ENCODE measurements at regions not wholly inside any gene's neighbourhood (a gene's known extent, or its start where the extent isn't known, plus 50 kb on each side); places are given as distances from the start of the nearest gene placed in this dataset.
A peak's percentile ranks its signal among the peaks of the same experiment; 100 is the strongest.

GRCh38 chr4:54898656-54899340, 226.6 kb downstream of the KDR start:
- Histone ChIP-seq H3K36me3 (ENCODE audit: control insufficient read depth, insufficient read depth, low read length) (no peaks in the 10 kb centered on the region), H3K27me3 (ENCODE audit: control insufficient read depth, insufficient read depth, low read length) (peaks cover 3% of the 10 kb centered on the region), H3K4me1 (ENCODE audit: control insufficient read depth, insufficient read depth, low read length) (no peaks in the 10 kb centered on the region), H3K27ac (ENCODE audit: low read length) (no peak overlapping the region), H3K4me3 (ENCODE audit: low read length) (no peak overlapping the region), H3K9me3 (ENCODE audit: control insufficient read depth, insufficient read depth, low read length) (peaks cover 3% of the 10 kb centered on the region)
- H3K9me3 Mint-ChIP-seq = no peaks in the 10 kb centered on the region
- peaks cover 8 to 11% of the 10 kb centered on the region in 2 donors for H3K4me1 Mint-ChIP-seq
- ATAC-seq = peak in 1 of 3 donors; percentile 52
- intact Hi-C loops (cut with micrococcal nuclease) = no loop called here
- H3K36me3 Mint-ChIP-seq = no peaks in the 10 kb centered on the region
- no peak for DNase-seq
- H3K27ac Mint-ChIP-seq = no peak overlapping the region
- whole genome bisulfite sequencing (ENCODE audit: insufficient coverage) = 65% methylated on average over 2 of the region's 2 CpGs
- no peak for TF ChIP-seq CTCF (IDR thresholded peaks at IDR 0.05)
- peaks cover 9 to 13% of the 10 kb centered on the region in 2 donors for H3K27me3 Mint-ChIP-seq (ENCODE audit: low read depth in 2 of 2)
- H3K4me3 Mint-ChIP-seq = no peak overlapping the region

- peaks cover 13% of the 10 kb centered on the region in 2 donors for H3K27me3 Mint-ChIP-seq (ENCODE audit: low read depth in 2 of 2)
- no peak for ATAC-seq
- no CpG with 5 or more reads among the region's 1 CpG for WGBS (ENCODE audit: insufficient coverage)
- no peaks in the 10 kb centered on the region for H3K9me3 Mint-ChIP-seq
- H3K4me3 Mint-ChIP-seq = no peak overlapping the region
- no peaks in the 10 kb centered on the region for H3K36me3 Mint-ChIP-seq
- peaks cover 8 to 11% of the 10 kb centered on the region in 2 donors for H3K4me1 Mint-ChIP-seq
- peaks cover 3% of the 10 kb centered on the region for H3K27me3 ChIP-seq (ENCODE audit: control insufficient read depth, insufficient read depth, low read length)
- TF ChIP-seq CTCF (IDR thresholded peaks at IDR 0.05) = no peak
- H3K36me3 ChIP-seq (ENCODE audit: control insufficient read depth, insufficient read depth, low read length) = no peaks in the 10 kb centered on the region
- DNase-seq = no peak
- no peak overlapping the region for H3K4me3 ChIP-seq (ENCODE audit: low read length)
- no peak overlapping the region for H3K27ac Mint-ChIP-seq
- H3K4me1 ChIP-seq (ENCODE audit: control insufficient read depth, insufficient read depth, low read length) = no peaks in the 10 kb centered on the region
- no peak overlapping the region for H3K27ac ChIP-seq (ENCODE audit: low read length)
- intact Hi-C loops (cut with micrococcal nuclease) = no loop called here
- H3K9me3 ChIP-seq (ENCODE audit: control insufficient read depth, insufficient read depth, low read length) = peaks cover 3% of the 10 kb centered on the region
These were observed 227.3 kb downstream of the KDR start for GRCh38 chr4:54898056-54898562.

GRCh38 chr4:54897590-54897989, 227.8 kb downstream of the KDR start:
- ATAC-seq (no peak), DNase-seq (no peak)
- H3K27me3 Mint-ChIP-seq (ENCODE audit: low read depth in 2 of 2) = peaks cover 13% of the 10 kb centered on the region in 2 donors
- peaks cover 8 to 11% of the 10 kb centered on the region in 2 donors for H3K4me1 Mint-ChIP-seq
- Histone ChIP-seq H3K36me3 (ENCODE audit: control insufficient read depth, insufficient read depth, low read length) (no peaks in the 10 kb centered on the region), H3K4me3 (ENCODE audit: low read length) (no peak overlapping the region), H3K27ac (ENCODE audit: low read length) (no peak overlapping the region), H3K9me3 (ENCODE audit: control insufficient read depth, insufficient read depth, low read length) (peaks cover 3% of the 10 kb centered on the region), H3K27me3 (ENCODE audit: control insufficient read depth, insufficient read depth, low read length) (peaks cover 3% of the 10 kb centered on the region), H3K4me1 (ENCODE audit: control insufficient read depth, insufficient read depth, low read length) (no peaks in the 10 kb centered on the region)
- H3K4me3 Mint-ChIP-seq = no peak overlapping the region
- H3K9me3 Mint-ChIP-seq = no peaks in the 10 kb centered on the region
- H3K36me3 Mint-ChIP-seq = no peaks in the 10 kb centered on the region
- H3K27ac Mint-ChIP-seq = no peak overlapping the region
- WGBS (ENCODE audit: insufficient coverage) = 90% methylated on average over 1 of the region's 1 CpG
- TF ChIP-seq CTCF (IDR thresholded peaks at IDR 0.05) = no peak
- intact Hi-C loops (cut with micrococcal nuclease) = no loop called here

GRCh38 chr4:54882616-54883015, 224.9 kb downstream of the KIT start:
- intact Hi-C loops (cut with micrococcal nuclease) = no loop called here
- Histone ChIP-seq H3K27ac (ENCODE audit: low read length) (no peak overlapping the region), H3K9me3 (ENCODE audit: control insufficient read depth, insufficient read depth, low read length) (no peaks in the 10 kb centered on the region), H3K4me3 (ENCODE audit: low read length) (no peak overlapping the region), H3K27me3 (ENCODE audit: control insufficient read depth, insufficient read depth, low read length) (no peaks in the 10 kb centered on the region), H3K36me3 (ENCODE audit: control insufficient read depth, insufficient read depth, low read length) (no peaks in the 10 kb centered on the region), H3K4me1 (ENCODE audit: control insufficient read depth, insufficient read depth, low read length) (no peaks in the 10 kb centered on the region)
- peaks cover 8 to 9% of the 10 kb centered on the region in 2 donors for H3K4me1 Mint-ChIP-seq
- no peak overlapping the region for H3K27ac Mint-ChIP-seq
- peaks cover 6 to 16% of the 10 kb centered on the region in 2 donors for H3K27me3 Mint-ChIP-seq (ENCODE audit: low read depth in 2 of 2)
- ATAC-seq (no peak), DNase-seq (no peak)
- TF ChIP-seq CTCF (IDR thresholded peaks at IDR 0.05) = no peak
- WGBS (ENCODE audit: insufficient coverage) = no CpG with 5 or more reads among the region's 2 CpGs
- no peaks in the 10 kb centered on the region for H3K9me3 Mint-ChIP-seq
- no peak overlapping the region for H3K4me3 Mint-ChIP-seq
- H3K36me3 Mint-ChIP-seq = no peaks in the 10 kb centered on the region
